HEK293T (cell line): ENCODE measurements at regions not wholly inside any gene's neighbourhood (a gene's known extent, or its start where the extent isn't known, plus 50 kb on each side); places are given as distances from the start of the nearest gene placed in this dataset.
"Not testable (repeated sequence)": the region's sequence is repeated elsewhere in the genome, so short reads cannot be mapped to it uniquely, and the experiment has no call there.

Experiments used
- CTCF ChIA-PET: fragments of 350-600 bp; formaldehyde crosslinking; extraction: SDS; loops from one replicate; lab custom pipeline; 2021; ENCODE audit warnings: antibody characterized with exemption, inconsistent platforms; lab: Yijun Ruan, JAX
- POLR2A ChIA-PET: fragments of 350-600 bp; formaldehyde crosslinking; extraction: SDS; loops from one replicate; lab custom pipeline; 2020; ENCODE audit warnings: antibody characterized with exemption, inconsistent platforms; lab: Yijun Ruan, JAX
- DNase-seq: peaks from one replicate; pipeline ENCODE4 v3.0.0; 2012; ENCODE audit warnings: mixed read lengths; ENCODE audit errors: extremely low spot score
- ARNT ChIP-seq: fragments of 450-650 bp; IDR thresholded peaks from 2 replicates; pipeline ENCODE4 v1.6.1; 2017; ENCODE audit warnings: mild to moderate bottlenecking
- BHLHE40 ChIP-seq: fragments of 450-650 bp; IDR thresholded peaks from 2 replicates; pipeline ENCODE4 v1.6.1; 2016; ENCODE audit warnings: mild to moderate bottlenecking, moderate library complexity, borderline replicate concordance
- CTBP1 ChIP-seq: fragments of 450-650 bp; IDR thresholded peaks from 2 replicates; pipeline ENCODE4 v1.6.1; 2016; ENCODE audit warnings: borderline replicate concordance
- ELF4 ChIP-seq: fragments of 450-650 bp; IDR thresholded peaks from 2 replicates; pipeline ENCODE4 v1.6.1; 2017; ENCODE audit warnings: antibody characterized with exemption
- FOXA1 ChIP-seq: fragments of 450-650 bp; IDR thresholded peaks from 2 replicates; pipeline ENCODE4 v1.6.1; 2016; ENCODE audit warnings: mild to moderate bottlenecking
- FOXK2 ChIP-seq: fragments of 450-650 bp; IDR thresholded peaks from 2 replicates; pipeline ENCODE4 v1.6.1; 2016; ENCODE audit warnings: mild to moderate bottlenecking
- FOXM1 ChIP-seq: fragments of 450-650 bp; IDR thresholded peaks from 2 replicates; pipeline ENCODE4 v1.6.1; 2017; ENCODE audit warnings: mild to moderate bottlenecking, borderline replicate concordance
- HDGF ChIP-seq: fragments of 450-650 bp; IDR thresholded peaks from 2 replicates; pipeline ENCODE4 v1.6.1; 2017; ENCODE audit warnings: antibody characterized with exemption, borderline replicate concordance
- L3MBTL2 ChIP-seq: fragments of 450-650 bp; conservative IDR thresholded peaks from 2 replicates; pipeline ENCODE4 v1.6.1; 2016; ENCODE audit warnings: mild to moderate bottlenecking
- LEF1 ChIP-seq: fragments of 450-650 bp; IDR thresholded peaks from 2 replicates; pipeline ENCODE4 v1.6.1; 2017; ENCODE audit warnings: mild to moderate bottlenecking, borderline replicate concordance
- NFRKB ChIP-seq: fragments of 450-650 bp; IDR thresholded peaks from 2 replicates; pipeline ENCODE4 v1.6.1; 2016; ENCODE audit warnings: mild to moderate bottlenecking, moderate library complexity
- PKNOX1 ChIP-seq: fragments of 450-650 bp; IDR thresholded peaks from 2 replicates; pipeline ENCODE4 v1.6.1; 2016
- SP1 ChIP-seq: fragments of 450-650 bp; IDR thresholded peaks from 2 replicates; pipeline ENCODE4 v1.6.1; 2017
- SUZ12 ChIP-seq: fragments of 450-650 bp; IDR thresholded peaks from 2 replicates; pipeline ENCODE4 v1.6.1; 2016; ENCODE audit warnings: mild to moderate bottlenecking
- TARDBP ChIP-seq: fragments of 450-650 bp; IDR thresholded peaks from 2 replicates; pipeline ENCODE4 v1.6.1; 2016
- ZNF384 ChIP-seq: fragments of 450-650 bp; IDR thresholded peaks from 2 replicates; pipeline ENCODE4 v1.6.1; 2016

- no peak for DNase-seq
- POLR2A ChIA-PET = no interaction called here
- TF ChIP-seq CTBP1 (no peak), PKNOX1 (no peak), FOXM1 (no peak), L3MBTL2 (no peak), SP1 (no peak), NFRKB (no peak), ZNF384 (no peak), BHLHE40 (no peak), ELF4 (no peak), SUZ12 (no peak), HDGF (no peak), LEF1 (no peak)
- CTCF ChIA-PET = interaction anchor here (0.6 kb wide), 1 partner anchor 209 kb away, joined by 4 read pairs; no protein-coding TSS in a partner anchor
These were observed 283.4 kb upstream of the GRAMD2B start for GRCh38 chr5:126139773-126140172.

DNA sequence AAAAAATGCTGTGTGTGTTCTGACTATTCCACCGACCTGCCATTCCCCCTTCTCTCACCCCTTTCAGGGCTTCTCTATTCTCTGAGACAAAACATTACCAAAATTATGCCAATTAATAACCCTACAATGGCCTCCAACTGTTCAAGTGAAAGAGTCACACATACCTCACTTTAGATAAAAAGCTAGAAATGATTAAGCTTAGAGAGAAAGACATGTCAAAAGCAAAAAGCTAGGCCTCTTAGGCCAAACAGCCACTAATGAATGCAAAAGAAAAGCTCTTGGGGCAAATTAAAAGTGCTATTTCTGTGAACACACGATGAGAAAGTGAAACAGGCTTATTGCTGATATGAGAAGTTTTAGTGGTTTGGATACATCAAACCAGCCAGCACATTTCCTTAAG, 279.6 kb upstream of the GRAMD2B start:
- no peak for DNase-seq
- CTCF ChIA-PET = no interaction called here
- POLR2A ChIA-PET = no interaction called here
- TF ChIP-seq ARNT = no peak
- no peak for TF ChIP-seq LEF1
- TF ChIP-seq FOXA1 = no peak
- TF ChIP-seq BHLHE40 = no peak
- TF ChIP-seq NFRKB = no peak
- no peak for TF ChIP-seq CTBP1
- TF ChIP-seq PKNOX1 = no peak
- TF ChIP-seq TARDBP = no peak
- TF ChIP-seq FOXK2 = no peak
- TF ChIP-seq HDGF = no peak
- TF ChIP-seq SP1 = no peak
- TF ChIP-seq FOXM1 = no peak
- TF ChIP-seq SUZ12 = no peak

- POLR2A ChIA-PET = not testable (repeated sequence)
These were observed 272.9 kb upstream of the GRAMD2B start for GRCh38 chr5:126150319-126150718.

DNA sequence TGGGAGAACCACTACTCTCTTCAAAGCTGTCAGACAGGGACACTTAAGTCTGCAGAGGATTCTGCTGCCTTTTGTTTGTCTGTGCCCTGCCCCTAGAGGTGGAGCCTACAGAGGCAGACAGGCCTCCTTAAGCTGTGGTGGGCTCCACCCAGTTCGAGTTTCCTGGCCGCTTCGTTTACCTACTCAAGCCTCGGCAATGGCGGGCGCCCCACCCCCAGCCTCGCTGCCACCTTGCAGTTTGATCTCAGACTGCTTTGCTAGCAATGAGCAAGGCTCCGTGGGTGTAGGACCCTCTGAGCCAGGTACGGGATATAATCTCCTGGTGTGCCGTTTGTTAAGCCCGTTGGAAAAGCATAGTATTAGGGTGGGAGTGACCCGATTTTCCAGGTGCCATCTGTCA, 267.9 kb upstream of the GRAMD2B start:
- POLR2A ChIA-PET, CTCF ChIA-PET, DNase-seq: not testable (repeated sequence)

More at GRCh38 chr5:126150319-126150718, 272.9 kb upstream of the GRAMD2B start:
- DNase-seq, CTCF ChIA-PET: not testable (repeated sequence)

GRCh38 chr5:126166368-126166767, 256.8 kb upstream of the GRAMD2B start:
- ChIA-PET POLR2A (no interaction called here), CTCF (no interaction called here)
- no peak for DNase-seq
- TF ChIP-seq BHLHE40 (no peak), FOXA1 (no peak), FOXK2 (no peak), ZNF384 (no peak), LEF1 (no peak), L3MBTL2 (no peak), TARDBP (no peak), FOXM1 (no peak), ELF4 (no peak), NFRKB (no peak), PKNOX1 (no peak), HDGF (no peak), ARNT (no peak)

DNA sequence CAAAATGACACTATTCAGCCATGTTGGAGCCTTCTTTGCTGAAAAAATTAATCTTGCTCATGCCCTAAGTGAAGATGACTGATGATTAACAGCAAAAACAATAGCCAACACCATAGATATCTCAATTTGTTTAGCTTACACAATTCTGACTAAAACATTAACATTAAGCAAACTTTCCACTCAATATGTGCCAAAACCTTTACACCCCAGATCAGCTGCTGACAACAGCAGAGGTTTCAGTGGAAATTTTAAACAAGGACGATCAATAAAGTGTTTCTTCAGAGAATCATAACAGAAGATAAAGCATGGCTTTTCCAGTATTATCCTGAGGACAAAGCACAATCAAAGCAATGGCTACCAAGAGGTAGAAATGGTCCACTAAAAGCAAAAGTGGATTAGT, 254.4 kb upstream of the GRAMD2B start:
- no peak for DNase-seq
- CTCF ChIA-PET = no interaction called here
- TF ChIP-seq ZNF384 (no peak), FOXM1 (no peak), FOXK2 (no peak)
- POLR2A ChIA-PET = no interaction called here

- CTCF ChIA-PET = no interaction called here
- no peak for DNase-seq
- POLR2A ChIA-PET = no interaction called here
- no peak for TF ChIP-seq TARDBP
- no peak for TF ChIP-seq ARNT
- no peak for TF ChIP-seq ELF4
- TF ChIP-seq HDGF = no peak
- TF ChIP-seq SUZ12 = no peak
- no peak for TF ChIP-seq SP1
- no peak for TF ChIP-seq FOXK2
- no peak for TF ChIP-seq LEF1
- no peak for TF ChIP-seq FOXM1
- no peak for TF ChIP-seq CTBP1
- no peak for TF ChIP-seq L3MBTL2
- no peak for TF ChIP-seq FOXA1
- no peak for TF ChIP-seq PKNOX1
- no peak for TF ChIP-seq NFRKB
- TF ChIP-seq ZNF384 = no peak
These were observed 251.3 kb upstream of the GRAMD2B start for GRCh38 chr5:126171916-126172315.
